ENCODE measurements at regions not wholly inside any gene's neighbourhood (a gene's known extent, or its start where the extent isn't known, plus 50 kb on each side); places are given as distances from the start of the nearest gene placed in this dataset.

DNA sequence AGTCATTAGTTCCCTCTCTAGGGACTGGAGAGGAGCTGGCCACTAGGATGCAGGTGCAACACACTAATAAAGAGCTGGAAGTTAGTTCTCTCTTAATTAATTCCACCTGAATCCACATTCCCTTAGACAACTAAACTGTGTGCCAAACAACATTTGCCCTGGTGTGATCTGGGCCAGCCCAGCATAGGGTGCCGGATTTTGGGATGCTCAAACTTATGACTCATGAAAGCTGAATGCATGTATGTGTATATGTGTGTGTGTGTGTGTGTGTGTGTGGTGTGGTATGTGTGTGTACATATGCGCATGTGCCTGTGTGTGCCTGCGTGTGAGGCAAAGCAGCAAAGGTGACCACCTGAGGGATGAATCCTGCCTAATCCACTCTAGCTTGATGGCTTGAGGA lies 110.7 kb downstream of the EHF start:
- no peaks in the 10 kb centered on the region for H3K4me1 ChIP-seq
- no peak overlapping the region for H3K4me3 ChIP-seq
- DNase-seq, result no peak
- 85 to 90% (median 88%) methylated on average over 3 of the region's 3 CpGs for WGBS, 3 donors
- no peak for ATAC-seq
- no peaks in the 10 kb centered on the region for H3K36me3 ChIP-seq (ENCODE audit: insufficient read depth in 1 of 2, low read depth in 1 of 2)
- no peak overlapping the region for H3K27ac ChIP-seq
- intact Hi-C loops (cut with DNase I), result no loop called here
- TF ChIP-seq, protein P1, sequence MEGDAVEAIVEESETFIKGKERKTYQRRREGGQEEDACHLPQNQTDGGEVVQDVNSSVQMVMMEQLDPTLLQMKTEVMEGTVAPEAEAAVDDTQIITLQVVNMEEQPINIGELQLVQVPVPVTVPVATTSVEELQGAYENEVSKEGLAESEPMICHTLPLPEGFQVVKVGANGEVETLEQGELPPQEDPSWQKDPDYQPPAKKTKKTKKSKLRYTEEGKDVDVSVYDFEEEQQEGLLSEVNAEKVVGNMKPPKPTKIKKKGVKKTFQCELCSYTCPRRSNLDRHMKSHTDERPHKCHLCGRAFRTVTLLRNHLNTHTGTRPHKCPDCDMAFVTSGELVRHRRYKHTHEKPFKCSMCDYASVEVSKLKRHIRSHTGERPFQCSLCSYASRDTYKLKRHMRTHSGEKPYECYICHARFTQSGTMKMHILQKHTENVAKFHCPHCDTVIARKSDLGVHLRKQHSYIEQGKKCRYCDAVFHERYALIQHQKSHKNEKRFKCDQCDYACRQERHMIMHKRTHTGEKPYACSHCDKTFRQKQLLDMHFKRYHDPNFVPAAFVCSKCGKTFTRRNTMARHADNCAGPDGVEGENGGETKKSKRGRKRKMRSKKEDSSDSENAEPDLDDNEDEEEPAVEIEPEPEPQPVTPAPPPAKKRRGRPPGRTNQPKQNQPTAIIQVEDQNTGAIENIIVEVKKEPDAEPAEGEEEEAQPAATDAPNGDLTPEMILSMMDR (IDR thresholded peaks at IDR 0.05), result no peak
- H3K9me3 ChIP-seq, result no peaks in the 10 kb centered on the region
- no peaks in the 10 kb centered on the region for H3K27me3 ChIP-seq (ENCODE audit: insufficient read depth in 3 of 3, low read length in 2 of 3)

DNA sequence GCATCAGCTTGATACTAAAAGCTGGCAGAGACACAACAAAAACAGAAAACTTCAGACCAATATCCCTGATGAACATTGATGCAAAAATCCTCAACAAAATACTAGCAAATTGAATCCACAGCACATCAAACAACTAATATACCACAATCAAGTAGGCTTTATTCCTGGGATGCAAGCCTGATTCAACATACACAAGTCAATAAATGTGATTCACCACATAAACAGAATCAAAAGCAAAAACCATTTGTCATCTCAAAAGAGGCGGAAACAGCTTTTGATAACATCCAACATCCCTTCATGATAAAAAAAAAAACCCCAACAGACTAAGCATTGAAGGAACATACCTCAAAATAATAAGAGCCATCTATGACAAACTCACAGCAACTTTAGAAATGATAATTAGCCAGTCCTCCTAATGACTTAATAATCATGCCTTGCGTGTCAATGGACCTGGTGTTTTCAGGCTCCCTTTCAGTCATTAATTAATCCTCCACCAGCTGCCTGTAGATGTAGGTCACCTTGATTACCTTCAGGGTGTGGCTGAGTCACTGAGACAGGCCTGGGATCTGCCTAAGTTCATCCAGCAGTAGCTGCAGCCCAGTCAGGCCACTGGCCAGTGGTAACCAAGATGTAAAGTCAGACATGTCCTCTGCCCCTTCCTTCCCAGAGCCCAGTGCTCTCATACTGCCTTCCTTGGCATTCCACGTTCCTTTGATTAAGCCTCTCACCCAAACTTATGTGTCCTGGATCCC lies 109.8 kb downstream of the EHF start:
- ATAC-seq, result no peak
- Histone ChIP-seq H3K36me3 (ENCODE audit: insufficient read depth in 1 of 2, low read depth in 1 of 2) (no peaks in the 10 kb centered on the region), H3K9me3 (no peaks in the 10 kb centered on the region), H3K27me3 (ENCODE audit: insufficient read depth in 3 of 3, low read length in 2 of 3) (no peaks in the 10 kb centered on the region), H3K4me3 (no peak overlapping the region), H3K27ac (no peak overlapping the region), H3K4me1 (no peaks in the 10 kb centered on the region)
- no peak for DNase-seq
- intact Hi-C loops (cut with DNase I), result no loop called here
- TF ChIP-seq, protein P1 (IDR thresholded peaks at IDR 0.05), result no peak
- WGBS, 3 donors, result 83 to 85% (median 85%) methylated on average over 3 of the region's 3 CpGs

DNA sequence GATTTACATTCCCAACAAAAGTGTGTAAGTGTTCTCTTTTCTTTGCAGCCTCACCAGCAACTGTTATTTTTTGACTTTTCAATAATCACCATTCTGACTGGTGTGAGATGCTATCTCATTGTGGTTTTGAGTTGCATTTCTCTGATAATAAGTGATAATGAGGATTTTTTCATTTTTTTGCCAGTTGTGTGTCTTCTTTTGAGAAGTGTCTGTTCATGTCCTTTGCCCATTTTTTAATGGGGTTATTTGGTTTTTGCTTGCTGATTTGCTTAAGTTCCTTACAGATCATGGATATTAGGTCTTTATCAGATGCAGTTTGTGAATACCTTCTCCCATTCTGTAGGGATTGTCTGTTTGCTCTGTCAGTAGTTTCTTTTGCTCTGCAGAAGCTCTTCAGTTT lies 107.7 kb downstream of the EHF start:
- Histone ChIP-seq H3K27me3 (ENCODE audit: insufficient read depth in 3 of 3, low read length in 2 of 3) (no peaks in the 10 kb centered on the region), H3K4me1 (no peaks in the 10 kb centered on the region), H3K4me3 (no peak overlapping the region), H3K27ac (no peak overlapping the region), H3K36me3 (ENCODE audit: insufficient read depth in 1 of 2, low read depth in 1 of 2) (no peaks in the 10 kb centered on the region), H3K9me3 (no peaks in the 10 kb centered on the region)
- ATAC-seq (no peak), DNase-seq (no peak)
- intact Hi-C loops (cut with DNase I), result no loop called here
- TF ChIP-seq, protein P1 (IDR thresholded peaks at IDR 0.05), result no peak

DNA sequence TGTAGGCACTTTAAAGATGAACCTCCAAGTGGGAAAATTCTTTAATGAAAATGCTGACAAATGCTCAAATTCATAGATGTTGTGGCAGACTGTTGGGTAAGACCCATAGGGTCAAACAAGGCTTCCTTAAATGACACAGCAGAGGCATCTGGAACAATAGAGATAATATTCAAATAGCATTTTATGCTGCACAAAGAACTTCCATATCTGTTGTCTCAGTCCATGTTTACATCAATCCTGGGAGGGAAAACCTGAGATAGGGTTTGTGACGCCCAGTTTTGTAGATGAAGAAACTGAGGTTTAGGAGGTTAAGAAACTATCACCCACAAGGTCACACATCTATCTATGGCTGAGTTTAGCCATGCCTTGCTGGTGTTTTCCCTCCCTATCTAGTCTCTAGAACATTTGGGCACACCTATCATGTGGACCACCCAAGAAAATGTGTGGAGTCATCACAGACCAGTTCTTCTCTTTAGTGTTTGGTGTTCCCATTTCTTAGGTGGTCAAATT lies 106.4 kb downstream of the EHF start:
- no peak overlapping the region for H3K4me3 ChIP-seq
- WGBS, 3 donors, result 79 to 88% (median 84%) methylated on average over 1 of the region's 1 CpG
- H3K27me3 ChIP-seq (ENCODE audit: insufficient read depth in 3 of 3, low read length in 2 of 3), result no peaks in the 10 kb centered on the region
- no peaks in the 10 kb centered on the region for H3K9me3 ChIP-seq
- no peak for ATAC-seq
- TF ChIP-seq, protein P1 (IDR thresholded peaks at IDR 0.05), result no peak
- DNase-seq, result no peak
- intact Hi-C loops (cut with DNase I), result no loop called here
- H3K4me1 ChIP-seq, result no peaks in the 10 kb centered on the region
- no peak overlapping the region for H3K27ac ChIP-seq
- H3K36me3 ChIP-seq (ENCODE audit: insufficient read depth in 1 of 2, low read depth in 1 of 2), result no peaks in the 10 kb centered on the region

DNA sequence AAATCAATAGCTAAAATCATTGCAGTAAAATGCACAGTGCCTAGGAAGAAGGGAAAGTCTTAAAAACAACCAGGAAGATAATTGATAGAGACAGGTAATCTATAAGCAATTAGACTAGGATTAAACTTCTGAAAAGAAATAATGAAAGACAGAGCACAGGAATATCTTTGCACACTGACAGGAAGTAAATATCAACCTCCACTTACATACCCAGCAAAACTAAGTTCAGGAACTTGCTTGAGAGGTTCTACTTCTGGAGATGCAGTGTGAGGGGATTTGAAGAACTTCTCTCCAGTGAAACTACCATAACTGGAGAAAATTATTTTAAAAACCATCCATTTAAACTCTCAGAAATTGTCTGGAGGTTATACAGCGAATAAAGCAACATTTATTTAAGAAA lies 104.1 kb downstream of the EHF start:
- Histone ChIP-seq H3K36me3 (ENCODE audit: insufficient read depth in 1 of 2, low read depth in 1 of 2) (no peaks in the 10 kb centered on the region), H3K4me1 (no peaks in the 10 kb centered on the region), H3K9me3 (no peaks in the 10 kb centered on the region), H3K27ac (no peak overlapping the region), H3K4me3 (no peak overlapping the region), H3K27me3 (ENCODE audit: insufficient read depth in 3 of 3, low read length in 2 of 3) (no peaks in the 10 kb centered on the region)
- TF ChIP-seq, protein P1 (IDR thresholded peaks at IDR 0.05), result no peak
- ATAC-seq (no peak), DNase-seq (no peak)
- intact Hi-C loops (cut with DNase I), result no loop called here
- WGBS, 3 donors, result 65 to 81% (median 71%) methylated on average over 1 of the region's 1 CpG

Measured in psoas muscle (tissue), 7 donors.